C4-2B (cell line): ENCODE measurements at regions not wholly inside any gene's neighbourhood (a gene's known extent, or its start where the extent isn't known, plus 50 kb on each side); places are given as distances from the start of the nearest gene placed in this dataset.

Experiments
- H3K27ac ChIP-seq: fragments of 450-650 bp; 2 replicates; pipeline ENCODE4 v1.5.1; 2017
- CTCF ChIP-seq: fragments of 450-650 bp; conservative IDR thresholded peaks from 2 replicates; pipeline ENCODE4 v1.5.1; 2017; ENCODE audit warnings: mild to moderate bottlenecking
- ZFX ChIP-seq: fragments of 450-650 bp; IDR thresholded peaks from 2 replicates; pipeline ENCODE4 v1.6.1; 2017

DNA sequence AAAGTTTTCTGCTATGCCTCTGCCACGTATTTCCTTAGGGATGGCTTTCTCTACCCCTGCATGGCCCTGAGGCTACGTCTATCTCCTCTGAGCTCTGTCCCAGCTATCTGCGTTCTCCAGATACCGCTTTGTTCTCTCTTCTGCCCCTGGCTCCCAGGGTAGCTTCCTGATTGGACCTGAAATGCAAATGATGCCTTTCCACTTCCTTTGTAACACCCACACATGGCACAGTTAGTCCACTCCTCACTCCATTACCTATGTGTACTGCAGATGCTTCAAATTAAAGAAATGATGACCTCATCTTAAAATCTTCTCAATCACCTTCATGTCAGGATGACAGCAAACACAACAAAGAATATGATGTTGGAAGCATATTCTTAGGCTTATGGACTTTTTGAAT, 138.6 kb upstream of the POGK start:
- no peak for TF ChIP-seq ZFX
- H3K27ac ChIP-seq = no peak overlapping the region

DNA sequence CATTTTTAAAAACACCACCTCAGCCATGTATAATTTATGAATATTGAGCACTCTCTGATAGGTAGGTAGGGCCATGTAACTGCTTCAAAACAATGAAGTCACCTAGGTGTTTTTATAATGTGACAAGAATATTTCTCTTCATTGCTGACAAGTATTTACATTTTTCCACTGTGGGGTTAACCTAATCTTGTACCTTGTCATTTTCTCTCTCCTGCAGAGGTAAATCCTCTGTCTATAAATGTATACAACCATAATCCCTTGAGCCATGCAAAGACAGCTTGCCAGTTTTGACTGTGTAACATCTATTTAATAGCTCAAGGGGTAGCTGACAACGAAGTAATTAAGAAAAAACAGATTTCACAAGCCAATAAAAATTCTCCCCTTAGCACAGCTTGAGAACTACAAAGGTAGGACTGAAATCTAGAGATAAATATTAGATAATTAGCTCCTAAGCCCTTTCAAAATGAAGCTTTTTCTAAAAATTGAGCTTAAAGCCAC, 137.6 kb upstream of the POGK start:
- no peak overlapping the region for H3K27ac ChIP-seq
- no peak for TF ChIP-seq CTCF
- no peak for TF ChIP-seq ZFX

DNA sequence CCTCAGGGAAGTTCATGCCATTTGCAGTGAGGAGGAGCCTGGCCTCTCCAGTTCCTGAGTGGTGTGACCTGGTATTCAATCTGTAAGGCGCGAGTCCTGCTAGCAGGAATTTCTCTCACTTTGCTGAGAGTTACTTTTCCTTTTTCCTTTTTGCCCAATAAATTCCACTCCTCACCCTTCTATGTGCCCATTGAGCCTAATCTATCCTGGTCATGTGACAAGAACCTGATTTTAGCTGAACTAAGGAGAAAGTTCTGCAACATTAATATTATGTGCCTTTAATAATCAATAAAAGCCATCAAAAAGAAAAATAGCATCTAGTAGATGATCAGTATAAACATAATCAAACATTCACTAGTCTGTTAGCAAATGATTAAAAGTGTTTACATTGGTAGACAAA, 136.1 kb upstream of the POGK start:
- no peak for TF ChIP-seq CTCF
- TF ChIP-seq ZFX = no peak
- no peak overlapping the region for H3K27ac ChIP-seq

DNA sequence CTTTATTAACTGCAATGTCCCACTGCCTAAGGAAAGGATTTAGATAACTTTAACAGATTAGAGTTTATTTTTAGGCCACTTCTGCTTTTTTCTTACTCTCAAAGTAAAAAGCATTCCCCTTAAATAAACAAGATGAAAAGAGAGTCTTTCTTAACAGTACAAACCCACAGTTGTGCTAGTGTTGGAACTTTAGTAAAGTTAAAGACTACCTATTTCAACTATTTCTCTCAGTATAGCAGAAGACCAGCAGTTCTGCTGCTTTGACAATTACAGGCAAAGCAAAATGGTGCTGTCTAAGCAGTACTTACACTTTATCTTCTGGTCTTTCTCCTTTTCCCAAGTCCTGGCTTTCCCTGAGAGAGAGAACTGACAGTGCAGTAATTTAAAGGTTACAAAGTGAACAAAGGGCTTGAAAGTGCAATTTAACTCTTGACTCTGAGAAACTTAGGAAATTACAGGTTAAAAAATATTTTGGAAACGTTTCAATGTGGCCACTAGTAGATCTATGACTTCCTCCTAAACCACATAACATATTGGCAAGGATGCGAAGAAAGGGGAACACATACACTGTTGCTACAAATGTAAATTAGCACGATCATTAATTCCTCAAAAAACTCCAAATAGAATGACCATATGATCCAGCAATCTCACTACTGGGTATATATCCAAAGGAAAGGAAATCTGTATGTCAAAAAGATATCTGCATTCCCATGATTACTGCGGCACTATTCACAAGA, 135.4 kb upstream of the POGK start:
- TF ChIP-seq ZFX (no peak), CTCF (no peak)
- no peak overlapping the region for H3K27ac ChIP-seq

DNA sequence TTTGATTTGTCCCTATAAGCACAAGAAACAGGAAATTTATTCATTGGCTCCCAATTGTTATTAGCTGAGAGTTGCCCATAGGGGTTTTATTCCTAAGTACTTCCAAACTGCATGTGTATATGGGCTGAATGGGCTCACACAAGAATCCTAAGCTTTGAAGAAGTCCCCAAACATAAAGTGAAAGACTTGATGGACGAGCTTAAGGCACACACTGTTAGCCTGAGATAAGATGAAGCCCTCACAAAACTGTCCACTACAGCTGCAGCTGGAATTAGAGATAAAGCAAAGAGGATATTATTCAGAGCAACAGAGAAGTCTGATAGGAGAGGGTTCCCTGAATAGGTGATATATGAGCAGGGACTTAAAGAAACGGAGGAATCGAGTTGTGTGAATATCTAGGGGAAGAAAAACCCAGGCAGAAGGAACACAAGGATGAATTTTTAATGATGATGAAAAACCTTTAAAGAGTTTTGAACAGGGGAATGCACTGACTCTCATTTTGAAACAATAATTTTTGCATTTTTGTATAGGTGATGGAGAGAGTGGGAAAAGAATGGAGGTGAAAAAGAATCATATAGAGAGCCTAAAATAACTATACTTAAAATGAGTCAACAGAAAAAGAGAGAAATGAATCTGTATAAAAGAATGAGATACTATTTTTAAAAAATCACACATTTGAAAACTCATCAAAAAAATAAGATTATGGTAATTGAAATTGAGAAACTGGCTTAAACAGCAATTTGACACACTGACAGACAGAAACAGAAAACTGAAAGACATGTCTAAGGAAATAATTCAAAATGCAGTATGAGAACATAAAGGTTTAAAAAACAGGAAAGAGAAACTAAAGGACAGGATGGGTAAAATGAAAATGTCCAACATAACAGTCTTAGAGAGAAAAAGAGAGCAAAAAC, 133.6 kb upstream of the POGK start:
- no peak overlapping the region for H3K27ac ChIP-seq

DNA sequence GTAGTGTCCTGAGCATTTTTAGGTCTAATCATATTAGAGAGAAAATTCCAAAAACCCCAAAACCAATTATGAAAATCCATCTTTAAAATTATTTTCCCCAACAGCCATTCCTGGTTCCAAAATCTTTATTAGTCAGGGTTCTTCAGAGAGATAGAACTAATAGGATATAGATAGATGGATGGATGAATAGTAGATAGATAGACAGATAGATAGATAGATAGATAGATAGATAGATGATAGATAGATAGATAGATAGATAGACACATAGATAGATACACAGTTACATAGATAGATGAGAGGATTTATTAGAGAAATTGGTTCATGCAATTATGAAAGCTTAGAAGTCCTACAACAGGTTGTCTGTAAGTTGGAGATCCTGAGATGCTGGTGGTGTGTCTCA, 122.7 kb upstream of the POGK start:
- TF ChIP-seq ZFX = no peak
- TF ChIP-seq CTCF = no peak
- H3K27ac ChIP-seq = no peak overlapping the region

More for the DNA sequence above, 133.6 kb upstream of the POGK start:
- TF ChIP-seq CTCF (no peak), ZFX (no peak)

DNA sequence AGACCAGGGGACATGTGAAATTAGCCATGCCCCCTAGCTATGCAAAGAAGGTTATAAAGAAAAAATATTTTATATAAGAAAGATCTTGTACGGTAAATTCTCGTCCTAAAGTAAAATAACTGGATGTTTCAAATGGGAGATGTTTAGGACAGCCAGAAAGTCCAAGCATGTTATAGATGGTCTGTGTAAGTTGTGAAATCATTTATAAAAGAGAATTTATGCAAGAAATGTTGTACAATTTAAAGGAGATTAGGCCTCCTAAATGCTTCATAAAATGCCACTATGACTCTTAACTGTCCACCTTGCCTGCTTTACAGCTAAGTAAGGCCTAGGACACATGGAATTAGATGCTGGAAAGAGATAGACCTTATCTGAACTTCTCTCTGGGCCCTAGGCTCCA, 118.1 kb upstream of the POGK start:
- H3K27ac ChIP-seq = no peak overlapping the region
- TF ChIP-seq CTCF (no peak), ZFX (no peak)
